HG03159 (cell line): ENCODE measurements at regions not wholly inside any gene's neighbourhood (a gene's known extent, or its start where the extent isn't known, plus 50 kb on each side); places are given as distances from the start of the nearest gene placed in this dataset.
"Not testable (repeated sequence)": the region's sequence is repeated elsewhere in the genome, so short reads cannot be mapped to it uniquely, and the experiment has no call there.

ENCODE experiments used
- ATAC-seq: cut with Tn5 transposase; IDR thresholded peaks from one replicate; pipeline ENCODE4 v1.9.1; 2021; ENCODE audit warnings: mild to moderate bottlenecking, moderate library complexity; ENCODE audit not compliant: unreplicated experiment

GRCh38 chr11:110856340-110856739 lies 144.1 kb upstream of the ARHGAP20 start:
- ATAC-seq = no peak

GRCh38 chr11:110855191-110855590 lies 143.0 kb upstream of the ARHGAP20 start:
- no peak for ATAC-seq

- no peak for ATAC-seq
Measured at GRCh38 chr11:110852921-110853490, 140.8 kb upstream of the ARHGAP20 start.

GRCh38 chr11:110850846-110851245 lies 138.6 kb upstream of the ARHGAP20 start:
- no peak for ATAC-seq

GRCh38 chr11:110843053-110843452 lies 130.8 kb upstream of the ARHGAP20 start:
- not testable (repeated sequence) for ATAC-seq

- no peak for ATAC-seq
Measured at GRCh38 chr11:110838808-110839207, 126.6 kb upstream of the ARHGAP20 start.

- ATAC-seq = no peak
Measured at GRCh38 chr11:110837603-110838002, 125.4 kb upstream of the ARHGAP20 start.

GRCh38 chr11:110835106-110835505 lies 122.9 kb upstream of the ARHGAP20 start:
- no peak for ATAC-seq

- no peak for ATAC-seq
Measured at GRCh38 chr11:110833033-110833484, 120.8 kb upstream of the ARHGAP20 start.

GRCh38 chr11:110832539-110832938 lies 120.3 kb upstream of the ARHGAP20 start:
- ATAC-seq = no peak

GRCh38 chr11:110832080-110832479 lies 119.8 kb upstream of the ARHGAP20 start:
- ATAC-seq = no peak

- no peak for ATAC-seq
Measured at GRCh38 chr11:110830747-110831146, 118.5 kb upstream of the ARHGAP20 start.

GRCh38 chr11:110830344-110830743 lies 118.1 kb upstream of the ARHGAP20 start:
- no peak for ATAC-seq

GRCh38 chr11:110829873-110830272 lies 117.6 kb upstream of the ARHGAP20 start:
- no peak for ATAC-seq

GRCh38 chr11:110828086-110828485 lies 115.8 kb upstream of the ARHGAP20 start:
- no peak for ATAC-seq

- ATAC-seq = no peak
Measured at GRCh38 chr11:110827276-110827675, 115.0 kb upstream of the ARHGAP20 start.

GRCh38 chr11:110824912-110825620 lies 112.8 kb upstream of the ARHGAP20 start:
- no peak for ATAC-seq

- no peak for ATAC-seq
Measured at GRCh38 chr11:110818032-110818687, 105.9 kb upstream of the ARHGAP20 start.

- ATAC-seq = no peak
Measured at GRCh38 chr11:110812086-110812733, 100.0 kb upstream of the ARHGAP20 start.

- no peak for ATAC-seq
Measured at GRCh38 chr11:110809417-110810199, 97.4 kb upstream of the ARHGAP20 start.

GRCh38 chr11:110808248-110808647 lies 96.0 kb upstream of the ARHGAP20 start:
- ATAC-seq = no peak
